ENCODE measurements at regions not wholly inside any gene's neighbourhood (a gene's known extent, or its start where the extent isn't known, plus 50 kb on each side); places are given as distances from the start of the nearest gene placed in this dataset.

GRCh38 chr13:86003029-86003428, 203.8 kb upstream of the SLITRK6 start:
- no peaks in the 10 kb centered on the region for H3K79me2 ChIP-seq (ENCODE audit: insufficient read depth, low read length)
- H3K9me3 ChIP-seq (ENCODE audit: low read length): no peaks in the 10 kb centered on the region
- H3F3A ChIP-seq (ENCODE audit: insufficient read depth, low read length): 0 out of 2 replicates have a peak, but pooled peaks cover 3% of the 10 kb centered on the region
- H3K4me3 ChIP-seq (ENCODE audit: low read depth, low read length, poor library complexity, severe bottlenecking): no peak overlapping the region
- no peak for TF ChIP-seq CTCF (IDR thresholded peaks at IDR 0.05; ENCODE audit: low read length)
- no peak for TF ChIP-seq EZH2 (IDR thresholded peaks at IDR 0.05; ENCODE audit: borderline replicate concordance, low read length)
- H3K27ac ChIP-seq (ENCODE audit: low read depth, low read length, poor library complexity, severe bottlenecking): no peak overlapping the region
- H3K9ac ChIP-seq (ENCODE audit: low read length): no peak overlapping the region
- H3K4me1 ChIP-seq (ENCODE audit: insufficient read depth, low read length, severe bottlenecking): no peaks in the 10 kb centered on the region
- no peak overlapping the region for H3K4me2 ChIP-seq (ENCODE audit: low read length)
- no peaks in the 10 kb centered on the region for H4K20me1 ChIP-seq (ENCODE audit: insufficient read depth, low read length)
- H3K9me2 ChIP-seq (ENCODE audit: low read depth, low read length): peaks cover 9% of the 10 kb centered on the region; the same call in 1 of the 2 replicates
- no peak overlapping the region for H2AFZ ChIP-seq (ENCODE audit: low read length)
- H3K27me3 ChIP-seq (ENCODE audit: insufficient read depth, low read length): no peaks in the 10 kb centered on the region
- no peaks in the 10 kb centered on the region for H3K36me3 ChIP-seq (ENCODE audit: insufficient read depth, low read length)

DNA sequence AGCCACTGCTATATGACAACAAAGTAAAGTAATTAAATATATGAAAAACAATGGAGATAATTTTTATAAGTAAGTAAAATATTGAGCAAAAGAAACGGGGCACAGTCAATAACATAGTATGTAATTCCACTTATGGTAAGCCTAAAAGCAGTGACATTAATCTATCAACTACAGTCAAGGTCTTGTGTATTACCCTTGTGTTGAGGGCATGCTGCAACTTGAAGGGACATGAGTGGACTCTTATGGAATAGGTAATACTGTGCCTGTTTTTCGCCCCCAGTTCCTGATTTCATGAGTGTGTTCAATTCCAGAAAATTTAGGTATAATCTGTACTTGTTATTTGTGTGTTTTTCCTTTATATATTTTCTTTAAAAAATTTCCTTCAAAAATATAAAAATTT, 201.3 kb upstream of the SLITRK6 start:
- Histone ChIP-seq H3K36me3 (ENCODE audit: insufficient read depth, low read length) (no peaks in the 10 kb centered on the region), H3K9ac (ENCODE audit: low read length) (no peak overlapping the region)
- no peak for TF ChIP-seq CTCF (IDR thresholded peaks at IDR 0.05; ENCODE audit: low read length)
- no peak for TF ChIP-seq EZH2 (IDR thresholded peaks at IDR 0.05; ENCODE audit: borderline replicate concordance, low read length)

GRCh38 chr13:85997587-85997986, 198.4 kb upstream of the SLITRK6 start:
- no peaks in the 10 kb centered on the region for H3K9me3 ChIP-seq (ENCODE audit: low read length)
- no peak overlapping the region for H3K9ac ChIP-seq (ENCODE audit: low read length)
- H3K79me2 ChIP-seq (ENCODE audit: insufficient read depth, low read length): no peaks in the 10 kb centered on the region
- H3K9me2 ChIP-seq (ENCODE audit: low read depth, low read length): peaks cover 4% of the 10 kb centered on the region; the same call in 1 of the 2 replicates
- H3F3A ChIP-seq (ENCODE audit: insufficient read depth, low read length): 0 out of 2 replicates have a peak, but pooled peaks cover 3% of the 10 kb centered on the region
- no peaks in the 10 kb centered on the region for H3K27me3 ChIP-seq (ENCODE audit: insufficient read depth, low read length)
- TF ChIP-seq CTCF (IDR thresholded peaks at IDR 0.05; ENCODE audit: low read length) (no peak), EZH2 (IDR thresholded peaks at IDR 0.05; ENCODE audit: borderline replicate concordance, low read length) (no peak)
- H2AFZ ChIP-seq (ENCODE audit: low read length): no peak overlapping the region
- H3K4me1 ChIP-seq (ENCODE audit: insufficient read depth, low read length, severe bottlenecking): no peaks in the 10 kb centered on the region
- no peak overlapping the region for H3K27ac ChIP-seq (ENCODE audit: low read depth, low read length, poor library complexity, severe bottlenecking)
- H4K20me1 ChIP-seq (ENCODE audit: insufficient read depth, low read length): no peaks in the 10 kb centered on the region
- H3K36me3 ChIP-seq (ENCODE audit: insufficient read depth, low read length): no peaks in the 10 kb centered on the region
- H3K4me2 ChIP-seq (ENCODE audit: low read length): no peak overlapping the region
- H3K4me3 ChIP-seq (ENCODE audit: low read depth, low read length, poor library complexity, severe bottlenecking): no peak overlapping the region

More for the DNA sequence above, 201.3 kb upstream of the SLITRK6 start:
- H2AFZ ChIP-seq (ENCODE audit: low read length): no peak overlapping the region
- H3K79me2 ChIP-seq (ENCODE audit: insufficient read depth, low read length): no peaks in the 10 kb centered on the region
- no peaks in the 10 kb centered on the region for H3K4me1 ChIP-seq (ENCODE audit: insufficient read depth, low read length, severe bottlenecking)
- H4K20me1 ChIP-seq (ENCODE audit: insufficient read depth, low read length): no peaks in the 10 kb centered on the region
- 0 out of 2 replicates have a peak, but pooled peaks cover 3% of the 10 kb centered on the region for H3F3A ChIP-seq (ENCODE audit: insufficient read depth, low read length)
- no peaks in the 10 kb centered on the region for H3K9me3 ChIP-seq (ENCODE audit: low read length)
- no peak overlapping the region for H3K4me3 ChIP-seq (ENCODE audit: low read depth, low read length, poor library complexity, severe bottlenecking)
- no peak overlapping the region for H3K27ac ChIP-seq (ENCODE audit: low read depth, low read length, poor library complexity, severe bottlenecking)
- H3K27me3 ChIP-seq (ENCODE audit: insufficient read depth, low read length): no peaks in the 10 kb centered on the region
- H3K9me2 ChIP-seq (ENCODE audit: low read depth, low read length): peaks cover 5% of the 10 kb centered on the region; the same call in 1 of the 2 replicates
- H3K4me2 ChIP-seq (ENCODE audit: low read length): no peak overlapping the region
